Parathyroid adenoma (tissue), 2 donors: ENCODE measurements at regions not wholly inside any gene's neighbourhood (a gene's known extent, or its start where the extent isn't known, plus 50 kb on each side); places are given as distances from the start of the nearest gene placed in this dataset.

Experiments
- H2AFZ ChIP-seq: fragments of 300-600 bp; sonication (generic); one replicate; pipeline ENCODE4 v1.7.0; 2017; ENCODE audit warnings: antibody characterized with exemption, mild to moderate bottlenecking
- H3K27ac ChIP-seq: fragments of 300-600 bp; sonication (generic); one replicate; pipeline ENCODE4 v1.7.0; 2017
- H3K27me3 ChIP-seq: fragments of 300-600 bp; sonication (generic); one replicate; pipeline ENCODE4 v1.7.0; 2017; ENCODE audit warnings: low read length; ENCODE audit not compliant: control insufficient read depth, insufficient read depth
- H3K36me3 ChIP-seq: fragments of 300-600 bp; sonication (generic); one replicate; pipeline ENCODE4 v1.7.0; 2017; ENCODE audit warnings: low read length; ENCODE audit not compliant: control insufficient read depth, insufficient read depth
- H3K4me1 ChIP-seq: fragments of 300-600 bp; sonication (generic); one replicate; pipeline ENCODE4 v1.7.0; 2017; ENCODE audit warnings: control low read depth
- H3K4me2 ChIP-seq: fragments of 300-600 bp; sonication (generic); one replicate; pipeline ENCODE4 v1.7.0; 2017; ENCODE audit warnings: low read length
- H3K4me3 ChIP-seq: fragments of 300-600 bp; sonication (generic); one replicate; pipeline ENCODE4 v1.7.0; 2017; ENCODE audit warnings: low read depth, low read length
- H3K79me2 ChIP-seq: fragments of 300-600 bp; sonication (generic); one replicate; pipeline ENCODE4 v1.7.0; 2017; ENCODE audit warnings: control low read depth
- H3K9ac ChIP-seq: fragments of 300-600 bp; sonication (generic); one replicate; pipeline ENCODE4 v1.7.0; 2017; ENCODE audit warnings: mild to moderate bottlenecking
- H3K9me3 ChIP-seq: fragments of 300-600 bp; sonication (generic); one replicate; pipeline ENCODE4 v1.7.0; 2017; ENCODE audit warnings: low read length; ENCODE audit not compliant: control insufficient read depth
- CTCF ChIP-seq: fragments of 300-600 bp; sonication (generic); IDR thresholded peaks from one replicate; pipeline ENCODE4 v1.7.0; 2017; ENCODE audit warnings: antibody characterized with exemption, mild to moderate bottlenecking
- donor health status: primary hyperparathyroidism.

GRCh38 chr5:174315471-174315870 is 270.0 kb downstream of the NSG2 start:
- Histone ChIP-seq H3K27ac (no peak overlapping the region), H3K79me2 (no peaks in the 10 kb centered on the region), H2AFZ (no peak overlapping the region), H3K9me3 (no peaks in the 10 kb centered on the region), H3K4me1 (no peaks in the 10 kb centered on the region), H3K36me3 (no peaks in the 10 kb centered on the region), H3K4me3 (no peak overlapping the region), H3K4me2 (no peak overlapping the region), H3K9ac (no peak overlapping the region), H3K27me3 (no peaks in the 10 kb centered on the region)
- no peak for TF ChIP-seq CTCF

- Histone ChIP-seq H3K27ac (no peak overlapping the region), H3K4me1 (no peaks in the 10 kb centered on the region), H3K27me3 (no peaks in the 10 kb centered on the region), H3K4me3 (no peak overlapping the region), H3K9me3 (no peaks in the 10 kb centered on the region), H3K4me2 (no peak overlapping the region), H3K9ac (no peak overlapping the region), H3K79me2 (no peaks in the 10 kb centered on the region), H2AFZ (no peak overlapping the region), H3K36me3 (no peaks in the 10 kb centered on the region)
- no peak for TF ChIP-seq CTCF
These were observed 270.4 kb downstream of the NSG2 start for GRCh38 chr5:174315871-174316270.

GRCh38 chr5:174316326-174316725 is 270.8 kb downstream of the NSG2 start:
- Histone ChIP-seq H3K27me3 (no peaks in the 10 kb centered on the region), H3K27ac (no peak overlapping the region), H3K36me3 (no peaks in the 10 kb centered on the region), H2AFZ (no peak overlapping the region), H3K9me3 (no peaks in the 10 kb centered on the region), H3K4me2 (no peak overlapping the region), H3K4me1 (no peaks in the 10 kb centered on the region), H3K79me2 (no peaks in the 10 kb centered on the region), H3K9ac (no peak overlapping the region), H3K4me3 (no peak overlapping the region)
- no peak for TF ChIP-seq CTCF

GRCh38 chr5:174317256-174317894 is 271.9 kb downstream of the NSG2 start:
- no peaks in the 10 kb centered on the region for H3K27me3 ChIP-seq
- no peak overlapping the region for H2AFZ ChIP-seq
- H3K27ac ChIP-seq, result no peak overlapping the region
- no peak overlapping the region for H3K4me2 ChIP-seq
- H3K9me3 ChIP-seq, result no peaks in the 10 kb centered on the region
- H3K36me3 ChIP-seq, result no peaks in the 10 kb centered on the region
- H3K4me1 ChIP-seq, result no peaks in the 10 kb centered on the region
- H3K79me2 ChIP-seq, result no peaks in the 10 kb centered on the region
- peak; percentile 82 for TF ChIP-seq CTCF
- H3K9ac ChIP-seq, result no peak overlapping the region
- H3K4me3 ChIP-seq, result no peak overlapping the region

GRCh38 chr5:174318578-174318977 is 273.1 kb downstream of the NSG2 start:
- Histone ChIP-seq H3K79me2 (no peaks in the 10 kb centered on the region), H3K27me3 (no peaks in the 10 kb centered on the region), H3K9ac (no peak overlapping the region), H3K36me3 (no peaks in the 10 kb centered on the region), H3K4me3 (no peak overlapping the region), H3K9me3 (no peaks in the 10 kb centered on the region), H3K4me1 (no peaks in the 10 kb centered on the region), H3K4me2 (no peak overlapping the region), H3K27ac (no peak overlapping the region), H2AFZ (no peak overlapping the region)
- TF ChIP-seq CTCF, result no peak
